Activated CD4-positive, alpha-beta T cell treated with anti-CD3 and anti-CD28 coated beads for 24 hours (primary cell): ENCODE measurements at regions not wholly inside any gene's neighbourhood (a gene's known extent, or its start where the extent isn't known, plus 50 kb on each side); places are given as distances from the start of the nearest gene placed in this dataset.

Experiments used
- DNase-seq, 2 donors: peaks; one replicate each; pipeline ENCODE4 v3.0.0-alpha.2; 2020; ENCODE audit warnings: low read depth in 2 of 2

DNA sequence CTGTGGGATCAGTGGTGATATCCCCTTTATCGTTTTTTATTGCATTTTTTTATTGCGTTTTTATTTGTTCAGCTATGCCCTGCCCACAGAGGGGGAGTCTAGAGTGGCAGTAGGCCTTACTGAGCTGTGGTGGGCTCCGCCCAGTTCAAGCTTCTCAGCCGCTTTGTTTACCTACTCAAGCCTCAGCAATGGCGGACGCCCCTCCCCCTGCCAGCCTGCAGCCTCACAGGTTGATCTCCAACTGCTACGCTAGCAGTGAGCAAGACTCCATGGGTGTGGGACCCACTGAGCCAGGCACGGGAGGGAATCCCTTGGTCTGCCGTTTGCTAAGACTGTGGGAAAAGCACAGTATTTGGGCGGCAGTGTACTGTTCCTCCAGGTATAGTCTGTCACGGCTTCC is 500.6 kb upstream of the MCTP2 start:
- no peak for DNase-seq

DNA sequence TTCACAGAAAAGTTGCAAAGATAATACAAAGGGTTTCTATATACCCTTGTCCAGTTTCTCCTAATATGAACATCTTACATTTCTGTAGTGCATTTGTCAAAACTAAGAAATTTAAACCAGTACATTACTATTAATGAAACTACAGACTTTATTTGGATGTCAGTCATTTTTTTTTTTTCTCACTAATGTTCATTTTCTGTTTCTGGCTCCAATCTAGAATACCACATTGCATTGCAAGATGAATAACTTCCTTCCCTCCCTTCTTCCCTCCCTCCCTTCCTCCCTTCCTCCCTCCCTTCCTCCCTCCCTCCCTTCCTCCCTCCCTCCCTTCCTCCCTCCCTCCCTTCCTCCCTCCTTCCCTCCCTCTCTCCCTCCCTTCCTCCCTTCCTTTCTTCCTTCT is 509.2 kb upstream of the MCTP2 start:
- no peak for DNase-seq

DNA sequence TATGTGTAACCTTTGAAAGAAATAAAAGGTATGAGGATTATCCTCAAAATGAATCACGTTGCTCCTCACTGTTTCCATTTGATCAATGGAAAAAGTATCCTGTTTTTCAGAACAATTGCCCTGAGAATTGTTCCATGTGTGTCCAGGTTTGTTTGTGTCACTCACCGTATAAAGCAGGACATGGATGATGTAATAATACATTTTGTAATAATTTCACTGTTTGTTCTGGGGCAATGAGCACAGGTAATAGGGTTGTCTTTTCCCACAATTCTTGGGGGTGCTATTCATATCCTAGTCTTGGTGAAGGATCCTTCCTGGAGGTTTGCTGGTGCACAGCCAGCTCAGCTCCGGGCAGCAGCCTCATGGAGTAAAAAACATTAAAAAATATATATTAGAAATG is 510.8 kb upstream of the MCTP2 start:
- no peak for DNase-seq

DNA sequence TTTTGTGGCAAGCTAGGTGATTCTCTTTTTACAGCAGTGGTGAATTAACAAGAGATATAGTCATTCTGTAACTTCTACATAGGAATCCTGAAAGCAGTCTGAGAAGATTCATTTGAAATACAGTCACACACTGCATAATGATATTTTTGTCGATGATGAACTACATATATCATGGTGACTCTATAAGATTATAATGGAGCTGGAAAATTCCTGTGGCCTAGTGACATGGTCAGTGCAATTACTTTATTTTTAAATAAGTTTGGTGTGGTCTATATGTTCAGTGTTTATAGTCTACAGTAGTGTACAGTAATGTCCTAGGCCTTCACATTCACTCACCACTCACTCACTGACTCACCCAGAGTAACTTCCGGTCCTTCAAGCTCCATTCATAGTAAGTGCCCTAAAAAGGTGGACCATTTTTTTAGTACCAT is 511.4 kb upstream of the MCTP2 start:
- no peak for DNase-seq

DNA sequence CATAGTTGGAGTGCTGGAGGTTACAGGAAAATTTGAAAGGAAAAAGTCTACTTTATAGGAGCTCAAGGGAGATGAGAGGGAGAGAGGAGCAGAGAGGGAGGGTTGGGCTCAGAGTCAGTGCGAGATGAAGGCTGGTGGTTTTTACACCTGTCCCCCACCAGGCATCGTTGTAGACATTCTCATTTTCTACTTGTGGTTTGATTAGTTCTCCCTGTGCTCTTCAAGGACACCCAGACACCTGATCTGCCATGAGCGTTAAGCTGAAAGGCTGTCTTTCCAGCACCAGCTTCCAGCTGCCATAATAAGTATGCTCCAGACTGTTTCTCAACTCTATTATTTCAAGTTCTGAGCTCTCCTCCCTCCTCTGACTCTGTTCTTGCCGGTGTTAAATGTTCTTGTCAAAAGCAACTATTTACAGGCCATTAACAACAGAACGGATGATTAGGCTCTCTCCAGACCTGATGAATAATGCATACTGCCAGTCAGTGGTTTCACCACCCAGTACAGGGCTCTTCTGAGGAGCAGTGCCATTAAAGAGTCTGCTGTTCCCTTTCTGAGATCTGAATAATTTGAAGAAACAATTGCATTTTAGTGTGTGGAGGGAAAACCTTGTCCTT is 514.6 kb upstream of the MCTP2 start:
- no peak for DNase-seq

DNA sequence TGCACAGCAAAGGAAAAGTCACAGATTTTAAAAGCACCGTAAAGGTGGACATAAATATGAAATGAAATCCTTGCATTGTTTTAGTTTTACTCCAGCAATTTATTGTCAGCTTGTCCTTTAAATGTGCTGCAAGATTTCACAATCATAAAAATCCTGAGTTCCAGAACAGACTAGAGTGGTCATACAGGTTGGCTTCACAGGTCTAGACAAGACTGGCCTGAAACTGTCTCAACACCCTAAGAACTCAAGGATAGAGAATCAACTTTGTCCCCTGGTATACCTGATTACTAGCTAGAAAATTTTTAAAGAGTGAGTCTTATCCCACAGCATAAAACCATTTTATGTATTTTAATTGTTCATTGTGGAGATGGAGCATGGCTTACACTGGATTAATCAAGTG is 521.7 kb upstream of the MCTP2 start:
- DNase-seq = no peak

DNA sequence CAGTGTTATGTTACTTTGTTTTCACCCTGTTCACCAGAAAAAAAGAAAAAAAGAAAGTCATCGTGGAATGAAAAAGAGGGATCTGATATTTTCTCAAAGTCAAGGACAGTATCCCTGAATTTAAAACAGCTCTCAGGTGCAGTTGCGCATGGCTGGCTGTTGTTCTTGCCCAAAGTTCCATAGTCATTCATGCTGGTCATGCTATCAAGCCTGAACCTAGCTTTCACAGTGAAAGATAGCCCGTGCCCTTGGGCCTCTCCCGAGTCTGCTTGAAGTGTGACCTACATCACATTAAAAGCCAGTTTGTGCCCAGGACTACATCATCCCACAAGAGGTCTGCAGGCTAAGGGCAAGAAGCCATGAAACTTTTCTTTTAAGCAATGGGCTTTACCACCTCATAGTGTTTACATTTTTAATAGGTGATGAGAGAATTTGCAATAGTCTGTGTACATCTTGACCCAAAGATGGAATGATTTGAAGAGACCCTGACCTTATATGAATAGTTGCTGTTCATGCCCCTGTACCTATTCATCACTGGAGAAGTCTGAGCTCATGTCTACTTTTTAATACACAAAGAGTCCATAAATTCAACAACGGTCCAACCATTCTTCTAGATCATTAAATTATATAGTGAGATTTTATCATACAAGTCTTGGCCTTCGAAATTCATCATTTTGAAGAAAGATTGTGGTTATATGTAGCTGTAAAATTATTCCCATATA is 522.5 kb upstream of the MCTP2 start:
- no peak for DNase-seq

DNA sequence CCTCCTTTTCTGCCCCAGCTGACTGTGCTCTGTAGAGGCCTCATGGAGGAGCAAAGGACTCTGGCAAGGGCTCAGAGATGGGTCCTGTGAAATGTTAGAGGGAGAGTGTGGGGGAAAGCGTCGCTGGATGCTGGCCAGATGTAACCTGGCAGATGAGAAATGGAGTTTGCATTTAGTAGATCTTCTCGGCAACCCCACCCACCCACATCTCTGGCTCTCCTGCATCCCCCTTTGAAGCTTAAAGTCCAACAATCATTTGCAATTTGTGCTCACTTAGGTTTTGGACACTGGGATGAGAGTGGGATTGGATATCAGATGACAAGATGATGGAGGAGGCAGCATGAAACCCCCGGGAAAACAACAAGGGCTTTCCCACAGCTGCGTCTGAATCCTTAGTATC is 523.6 kb upstream of the MCTP2 start:
- DNase-seq = no peak

DNA sequence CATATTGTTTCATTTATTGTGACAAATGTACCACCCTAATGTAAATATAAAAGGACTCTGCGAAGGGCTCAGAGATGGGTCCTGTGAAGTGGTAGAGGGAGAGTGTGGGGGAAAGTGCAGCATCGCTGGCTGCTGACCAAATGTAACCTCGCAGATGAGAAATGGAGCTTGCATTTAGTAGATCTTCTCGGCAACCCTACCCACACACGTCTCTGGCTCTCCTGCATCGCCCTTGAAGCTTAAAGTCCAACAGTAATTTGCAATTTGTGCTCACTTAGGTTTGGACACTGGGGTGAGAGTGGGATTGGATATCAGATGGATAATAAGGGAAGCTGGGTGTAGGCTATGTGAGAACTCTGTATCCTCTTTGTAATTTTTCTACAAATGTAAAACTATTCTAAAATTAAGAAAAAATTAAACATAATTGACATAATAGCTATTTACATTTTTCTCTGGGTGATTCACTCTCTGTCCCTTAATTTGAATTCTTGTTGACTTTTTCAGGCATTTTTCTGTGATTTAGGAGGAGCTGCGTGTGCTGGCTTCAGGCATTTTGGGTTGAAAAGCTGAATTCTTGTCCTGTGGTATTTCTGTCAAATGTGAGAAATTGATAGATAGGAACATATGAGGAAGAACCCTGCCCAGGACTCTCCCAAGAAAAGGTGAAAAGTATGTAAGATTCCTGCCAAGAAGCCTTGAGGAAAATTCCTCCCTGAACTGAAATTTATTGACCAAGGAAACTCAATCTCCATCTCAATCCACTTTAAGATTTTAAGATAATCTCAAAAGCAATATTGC is 524.7 kb upstream of the MCTP2 start:
- no peak for DNase-seq

DNA sequence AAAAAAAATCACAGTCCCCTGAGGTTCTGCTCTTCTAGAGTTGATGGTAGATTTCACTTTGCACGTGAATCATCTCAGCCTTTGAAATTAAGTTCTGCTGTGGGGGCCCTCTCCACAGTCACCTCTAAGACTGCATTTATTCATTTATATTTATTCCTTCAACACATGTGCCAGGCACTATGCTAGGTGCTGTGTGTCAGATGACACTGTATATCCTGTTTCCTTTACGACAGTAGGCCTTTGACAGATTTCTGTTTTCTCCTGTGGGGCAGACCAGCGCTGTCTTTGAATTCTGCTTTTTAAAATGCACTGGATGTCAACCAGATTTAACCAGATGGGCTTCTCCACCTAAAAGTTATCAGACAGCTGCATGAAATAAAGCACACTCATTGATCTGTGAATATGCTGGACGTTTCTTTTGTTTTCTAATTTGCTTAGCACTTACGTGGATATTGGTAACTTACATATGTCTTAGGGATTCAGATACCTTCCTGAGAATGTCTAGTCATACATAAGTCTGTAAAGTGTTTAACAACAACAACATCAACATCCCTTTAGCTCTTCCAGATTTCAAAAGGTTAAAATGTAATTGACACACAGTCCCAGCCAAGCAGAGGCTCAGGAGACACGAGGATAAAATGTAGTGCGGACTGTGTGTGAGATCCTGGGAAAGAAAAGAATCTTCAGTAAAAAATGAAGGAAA is 525.5 kb upstream of the MCTP2 start:
- DNase-seq = no peak

DNA sequence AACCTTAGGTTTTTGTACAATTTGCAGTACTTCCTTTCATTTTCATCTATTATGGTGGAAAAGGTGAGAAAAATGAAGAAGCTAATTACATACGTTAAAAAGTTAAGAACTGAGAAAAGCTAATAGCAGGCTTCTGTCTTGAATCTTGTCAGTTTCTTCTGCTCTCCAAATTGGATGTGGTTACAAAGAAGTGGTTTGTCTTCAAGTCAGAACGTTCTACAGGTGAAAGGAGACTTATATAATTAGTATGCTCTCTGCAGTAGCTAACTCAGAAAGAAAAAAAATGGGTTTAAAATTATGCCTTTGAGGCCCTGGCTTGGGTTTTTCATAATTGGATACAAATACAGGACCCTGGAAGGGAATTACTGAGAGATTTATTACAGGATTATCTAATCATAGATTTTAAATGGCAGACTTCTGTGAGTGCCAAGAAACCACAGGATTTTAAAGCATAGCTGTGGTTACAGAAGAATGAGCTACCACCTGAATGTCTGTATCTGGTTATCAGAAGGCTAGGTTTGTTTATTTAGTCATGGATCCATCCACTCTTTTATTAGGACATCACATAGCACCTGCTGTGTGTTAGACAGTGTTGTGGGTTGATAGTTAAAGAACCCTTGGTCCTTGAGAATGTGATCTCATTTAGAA is 528.1 kb upstream of the MCTP2 start:
- no peak for DNase-seq

DNA sequence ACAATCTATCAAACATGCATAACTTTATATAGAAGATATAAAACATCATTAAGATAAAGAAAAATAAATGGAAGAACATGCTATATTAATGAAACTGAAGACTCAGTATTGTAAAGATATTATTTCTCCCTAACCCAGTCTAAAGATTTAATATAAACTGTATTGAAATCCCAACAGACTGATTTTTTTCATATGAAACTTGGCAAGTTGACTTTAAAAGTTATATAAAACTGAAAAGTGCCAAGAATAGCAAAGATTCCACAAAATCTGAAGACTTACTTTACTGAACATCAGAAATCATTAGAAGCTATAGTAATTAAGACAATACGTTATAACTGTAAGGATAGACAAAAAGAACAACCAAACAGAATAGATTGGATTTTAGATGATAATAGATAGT is 531.3 kb upstream of the MCTP2 start:
- no peak for DNase-seq

DNA sequence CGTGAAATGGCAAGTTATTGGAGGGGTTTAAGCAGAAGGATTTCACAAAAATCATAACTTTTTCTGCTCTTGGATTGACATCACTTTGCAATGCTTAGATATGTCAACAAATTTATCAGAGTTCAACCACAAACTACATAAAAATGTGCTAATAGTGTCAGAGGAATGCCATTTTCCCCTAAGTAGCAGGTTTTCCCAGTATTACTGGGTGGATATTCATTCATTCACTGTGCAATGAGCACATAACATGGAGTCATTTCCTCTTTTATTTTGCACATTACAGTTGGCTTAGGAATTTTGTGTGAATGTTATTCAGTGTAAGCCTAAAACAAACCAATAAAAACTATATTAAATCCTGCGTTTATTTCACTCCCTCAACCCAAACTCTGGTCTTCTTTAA is 537.3 kb upstream of the MCTP2 start:
- no peak for DNase-seq

DNA sequence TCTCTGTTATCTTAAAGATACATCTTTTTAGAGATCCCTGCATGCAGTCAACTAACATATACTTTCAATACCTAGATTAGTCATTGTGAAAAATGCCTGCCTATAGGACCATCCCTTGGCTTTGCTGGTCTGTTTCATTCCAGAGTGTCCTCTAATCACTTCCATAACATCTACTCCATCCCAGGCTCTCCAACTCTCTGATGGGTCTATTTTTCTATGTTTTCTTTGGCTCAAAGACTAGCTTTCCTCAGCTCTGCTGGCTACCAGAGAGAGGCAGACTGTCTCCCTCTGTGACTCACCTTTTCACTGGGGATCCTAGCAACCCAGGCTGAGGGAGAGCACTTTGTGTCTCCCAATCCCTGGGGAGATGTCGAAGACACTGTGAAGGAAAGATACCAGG is 547.7 kb upstream of the MCTP2 start:
- no peak for DNase-seq

DNA sequence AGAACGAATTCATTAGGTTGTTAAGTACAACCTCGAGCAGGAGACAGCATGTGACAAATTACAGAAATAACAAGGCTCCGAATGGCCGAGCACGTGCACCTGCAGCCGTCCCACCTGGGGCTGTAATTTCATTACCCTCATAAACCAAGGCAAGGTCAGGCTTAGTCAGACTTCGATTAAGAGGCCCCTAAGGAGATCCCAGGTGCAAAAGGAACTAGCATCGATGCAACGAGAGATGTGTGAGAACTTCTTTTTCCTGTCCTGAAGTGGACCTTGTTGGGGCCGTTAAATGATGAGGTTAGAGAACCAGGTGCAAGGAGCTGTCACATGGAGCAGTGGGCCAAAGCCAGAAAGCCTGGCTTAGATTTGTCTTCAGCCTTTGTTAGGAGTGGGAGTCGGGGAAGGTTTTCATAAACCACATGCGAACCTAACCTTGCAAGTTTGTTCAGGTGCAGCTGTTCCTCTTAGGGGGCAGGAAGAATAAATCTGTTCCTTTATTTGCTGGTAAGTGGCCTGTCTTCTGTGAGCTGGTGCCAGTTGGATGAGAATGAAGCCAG is 559.9 kb upstream of the MCTP2 start:
- DNase-seq = no peak

DNA sequence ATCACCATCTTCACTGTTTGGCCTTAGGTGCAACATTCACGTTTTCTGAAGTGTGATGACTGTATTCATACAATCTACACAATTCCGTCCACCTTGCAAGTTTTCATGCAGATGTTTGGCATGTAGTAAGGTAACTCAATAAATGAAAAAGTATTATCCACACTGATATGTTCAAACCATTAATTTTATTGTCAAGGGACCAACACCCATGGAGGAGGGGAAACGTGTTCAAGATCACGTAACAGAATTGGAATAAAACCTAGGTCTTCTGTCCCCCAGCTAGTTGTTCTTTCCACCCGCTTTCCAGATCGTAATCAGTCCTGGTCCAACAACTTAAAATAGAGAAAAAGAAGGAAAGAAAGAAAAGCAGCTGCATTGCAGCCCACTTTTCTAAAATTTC is 560.4 kb upstream of the MCTP2 start:
- no peak for DNase-seq

DNA sequence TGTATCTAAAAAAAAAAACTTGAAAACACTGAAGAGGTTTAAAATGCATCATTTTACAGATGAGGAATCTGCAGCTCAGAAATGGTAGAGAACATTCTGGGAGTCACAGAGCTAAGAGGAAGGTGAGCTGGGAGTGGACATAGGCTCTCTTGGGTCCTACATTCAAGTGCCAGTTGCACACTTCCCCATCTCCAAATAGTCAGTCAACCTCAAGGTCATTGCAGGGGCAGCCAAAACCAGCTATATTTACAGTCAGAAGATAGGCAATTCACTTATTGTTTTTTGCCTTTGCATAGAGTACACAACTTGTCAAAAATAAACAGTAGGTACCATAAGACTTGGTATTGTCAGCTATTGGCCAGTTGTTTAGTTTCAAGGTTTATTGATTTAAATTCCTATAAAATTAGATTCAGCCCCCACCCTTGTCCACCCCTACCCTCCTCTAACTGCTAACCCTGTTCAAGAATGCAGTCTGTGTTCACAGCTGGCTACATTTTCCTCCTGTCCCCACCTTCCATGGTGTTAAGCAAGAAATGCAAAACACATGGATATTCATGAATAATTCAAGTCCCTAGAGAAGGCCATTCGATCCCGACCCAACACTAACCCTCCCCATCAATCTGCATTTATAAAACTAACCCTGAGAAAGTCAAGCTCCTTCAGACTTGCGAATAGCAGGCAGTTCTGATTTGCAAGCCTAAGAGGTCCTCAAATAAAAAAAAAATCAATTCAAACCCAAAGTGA is 567.0 kb upstream of the MCTP2 start:
- no peak for DNase-seq

DNA sequence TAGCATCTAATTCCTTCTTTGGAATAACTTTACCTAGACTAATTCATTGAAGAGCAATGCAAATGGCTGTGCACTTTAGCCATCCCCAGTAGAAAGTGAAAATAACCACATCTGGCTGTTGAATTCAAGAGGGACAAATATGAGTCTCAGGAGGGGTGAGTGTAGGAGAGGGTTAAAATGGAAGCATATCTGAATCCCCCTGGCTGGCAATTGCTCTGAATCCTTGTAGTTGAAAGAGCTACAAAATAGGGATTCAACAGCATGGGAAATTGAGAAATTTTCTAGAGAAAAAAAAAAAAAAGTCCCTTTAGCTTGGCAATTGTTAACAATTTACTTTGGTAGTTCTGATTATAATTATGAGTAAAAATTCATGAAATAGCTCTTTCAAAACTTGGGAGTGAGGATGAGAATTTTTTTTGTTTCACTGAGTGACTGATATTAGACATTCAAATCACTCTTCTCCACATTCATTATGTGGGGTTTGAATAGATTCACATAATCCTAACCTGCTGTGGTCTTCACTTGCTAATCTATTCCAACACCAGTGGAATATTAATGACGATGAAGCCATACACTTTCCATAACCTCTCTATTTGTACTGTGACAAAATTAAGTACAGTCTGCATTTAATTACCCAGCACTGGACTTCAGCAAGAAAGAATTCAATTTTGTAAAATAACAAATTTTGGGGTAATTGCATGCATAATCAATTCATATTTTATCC is 569.0 kb upstream of the MCTP2 start:
- no peak for DNase-seq

DNA sequence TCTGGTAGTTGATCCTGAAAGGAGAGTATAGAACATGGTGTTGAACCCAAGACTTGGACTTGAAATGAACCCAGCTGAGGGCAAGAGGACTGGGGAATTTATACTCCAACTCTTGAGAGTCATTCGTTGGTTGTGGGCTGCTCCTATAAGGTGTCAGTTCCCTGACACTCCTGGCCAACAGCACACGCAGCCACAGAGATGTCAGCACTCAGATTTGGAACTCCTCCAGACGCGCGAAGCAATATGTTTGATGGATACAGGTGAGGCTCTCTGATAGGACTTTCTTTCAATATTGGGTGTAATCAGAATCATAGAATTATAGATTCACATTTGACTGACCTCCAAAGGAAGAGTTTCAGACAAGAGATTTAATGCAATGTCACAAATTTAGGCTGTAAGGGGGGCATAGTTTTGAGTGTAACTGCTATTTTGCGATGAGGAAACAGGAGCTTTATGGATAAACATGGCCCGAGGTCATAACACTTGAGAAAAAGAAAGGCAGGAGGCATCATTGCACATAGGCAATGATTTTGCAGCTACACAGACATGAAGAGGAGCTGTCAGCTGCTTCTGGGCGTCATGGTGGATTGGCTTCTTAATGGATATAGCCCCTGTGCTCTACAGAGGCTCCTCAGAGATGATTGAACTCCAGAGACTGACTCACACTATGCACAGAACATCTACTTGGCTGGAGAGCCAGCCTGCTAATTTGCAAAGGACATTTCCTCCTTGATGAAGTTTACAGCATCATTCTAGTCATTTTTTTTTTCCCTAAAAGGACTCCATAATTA is 569.2 kb upstream of the RGMA start:
- DNase-seq = no peak
